GM12878 (cell line): ENCODE measurements at regions not wholly inside any gene's neighbourhood (a gene's known extent, or its start where the extent isn't known, plus 50 kb on each side); places are given as distances from the start of the nearest gene placed in this dataset. TPM values are rescaled to one million over a fixed set of nuclear protein-coding genes. Genes with fewer than 3 reads are reported as not detected.

Experiments used
- microRNA counts: library from miRNA; unstranded; fragments of <30 nt; microRNA quantifications from one replicate; lab custom pipeline; 2016
- microRNA-seq: library from miRNA; unstranded; fragments of <30 nt; microRNA quantifications from one replicate; pipeline ENCODE4, GENCODE V29; 2018
- small RNA-seq: library from RNA; depleted of rRNA; stranded (forward); fragments of <200 nt; gene quantifications from one replicate; pipeline ENCODE3, GENCODE V24; 2014

MicroRNAs in the stretch of these regions (microRNA counts, 767-probe panel; counts per million panel counts)
- microRNA hsa-miR-548ag (lab: Ali Mortazavi, UCI) (1,346 counts per million, percentile 48 among the panel's probes with 10 or more counts), microRNA hsa-miR-646 (lab: Ali Mortazavi, UCI) (55.3 counts per million)

Small RNA genes in the stretch of these regions (microRNA-seq; reads per million reads assigned to microRNA genes)
- gene MIR4533, result not detected
- not detected for gene MIR548AG2
- gene MIR646, result not detected

Small RNA genes in the stretch of these regions (small RNA-seq; reads per million reads assigned to genes)
- not detected for gene MIR4533
- gene MIR548AG2, result not detected
- not detected for gene MIR646
